ENCODE measurements at regions not wholly inside any gene's neighbourhood (a gene's known extent, or its start where the extent isn't known, plus 50 kb on each side); places are given as distances from the start of the nearest gene placed in this dataset.
"Not testable (repeated sequence)": the region's sequence is repeated elsewhere in the genome, so short reads cannot be mapped to it uniquely, and the experiment has no call there.

- DNase-seq = no peak
These were observed 777.6 kb upstream of the NCAM2 start for GRCh38 chr21:20220586-20220985.

- not testable (repeated sequence) for DNase-seq
These were observed 776.2 kb upstream of the NCAM2 start for GRCh38 chr21:20221981-20222380.

- DNase-seq = not testable (repeated sequence)
These were observed 761.6 kb upstream of the NCAM2 start for GRCh38 chr21:20236649-20237048.

- no peak for DNase-seq
These were observed 748.8 kb upstream of the NCAM2 start for GRCh38 chr21:20249401-20249800.

- DNase-seq = no peak
These were observed 747.9 kb upstream of the NCAM2 start for GRCh38 chr21:20250337-20250736.

- DNase-seq = no peak
These were observed 744.9 kb upstream of the NCAM2 start for GRCh38 chr21:20253261-20253660.

GRCh38 chr21:20254964-20255363, 743.2 kb upstream of the NCAM2 start:
- DNase-seq = no peak

GRCh38 chr21:20257052-20257740, 741.0 kb upstream of the NCAM2 start:
- DNase-seq = no peak

- no peak for DNase-seq
These were observed 739.7 kb upstream of the NCAM2 start for GRCh38 chr21:20258542-20258941.

GRCh38 chr21:20259031-20259867, 739.0 kb upstream of the NCAM2 start:
- no peak for DNase-seq

GRCh38 chr21:20260124-20260523, 738.1 kb upstream of the NCAM2 start:
- DNase-seq = no peak

GRCh38 chr21:20261364-20261763, 736.8 kb upstream of the NCAM2 start:
- DNase-seq = no peak

- DNase-seq = no peak
These were observed 732.3 kb upstream of the NCAM2 start for GRCh38 chr21:20265707-20266440.

- DNase-seq = no peak
These were observed 731.8 kb upstream of the NCAM2 start for GRCh38 chr21:20266441-20266710.

GRCh38 chr21:20270365-20271055, 727.7 kb upstream of the NCAM2 start:
- no peak for DNase-seq

- DNase-seq = no peak
These were observed 725.3 kb upstream of the NCAM2 start for GRCh38 chr21:20272791-20273362.

- no peak for DNase-seq
These were observed 721.8 kb upstream of the NCAM2 start for GRCh38 chr21:20276377-20276776.

GRCh38 chr21:20276954-20277353, 721.3 kb upstream of the NCAM2 start:
- no peak for DNase-seq

- no peak for DNase-seq
These were observed 714.4 kb upstream of the NCAM2 start for GRCh38 chr21:20283836-20284235.

- no peak for DNase-seq
These were observed 705.9 kb upstream of the NCAM2 start for GRCh38 chr21:20292280-20292679.

GRCh38 chr21:20292854-20293253, 705.4 kb upstream of the NCAM2 start:
- not testable (repeated sequence) for DNase-seq

- DNase-seq = no peak
These were observed 696.8 kb upstream of the NCAM2 start for GRCh38 chr21:20301395-20301794.

GRCh38 chr21:20302084-20302483, 696.1 kb upstream of the NCAM2 start:
- DNase-seq = no peak
